HCT116 (cell line): ENCODE measurements at regions not wholly inside any gene's neighbourhood (a gene's known extent, or its start where the extent isn't known, plus 50 kb on each side); places are given as distances from the start of the nearest gene placed in this dataset.

ENCODE experiments used
- ATAC-seq: fragments of 200-7000 bp; cut with Tn5 transposase; 2 replicates; pipeline ENCODE4 v1.9.1; 2020; ENCODE audit warnings: mild to moderate bottlenecking, moderate library complexity
- BruUV-seq: library from RNA; stranded (reverse); fragments of 400-500 nt; replicated peaks from 2 replicates; lab custom pipeline; 2021; lab: Mats Ljungman, UMichigan
- CTCF ChIA-PET: fragments of 300-600 bp; sonication (Branson Sonifier 250); formaldehyde crosslinking; loops from one replicate; lab custom pipeline; 2021; ENCODE audit warnings: antibody characterized with exemption; lab: Charles Lee
- POLR2A ChIA-PET: fragments of 300-600, 350-600 bp; sonication (Branson Sonifier 250); formaldehyde crosslinking; loops from one replicate; lab custom pipeline; 2021; ENCODE audit warnings: antibody characterized with exemption; lab: Charles Lee
- RAD21 ChIA-PET, 2 experiments: fragments of 300-600 bp; sonication (Branson Sonifier 250); formaldehyde crosslinking; loops; one replicate each; lab custom pipeline; 2023; ENCODE audit warnings: low total read pairs in 2 of 2; ENCODE audit not compliant: uncharacterized antibody in 2 of 2, unreplicated experiment in 2 of 2, low non-redundant PET in 1 of 2; lab: Charles Lee
- DNase-seq: peaks from one replicate; pipeline ENCODE4 v3.0.0-alpha.2; 2010; ENCODE audit warnings: low read depth, low spot score
- H2AFZ ChIP-seq: fragments of 200-600 bp; shearing (Covaris generic), sonication (generic); 2 replicates; pipeline ENCODE4 v1.6.1; 2017; ENCODE audit warnings: low read depth, mixed run types, mixed read lengths, antibody characterized with exemption, low read length; ENCODE audit not compliant: poor library complexity, severe bottlenecking
- H3K27ac ChIP-seq: 2 replicates; pipeline ENCODE4 v1.5.1; 2012; ENCODE audit warnings: low read depth, low read length
- H3K27me3 ChIP-seq: fragments of 200-600 bp; sonication (generic); 2 replicates; pipeline ENCODE4 v1.6.1; 2016; ENCODE audit warnings: mixed run types, low read length, mixed read lengths; ENCODE audit not compliant: insufficient read depth
- H3K36me3 ChIP-seq, 2 experiments: fragments of 200-500 bp in 1 of 2; fragments of 200-600 bp in 1 of 2; sonication (Bioruptor generic) in 1 of 2; sonication (generic) in 1 of 2; 2 replicates each; pipeline versions ENCODE4 v1.5.1 to v1.6.1; 2014 to 2016; ENCODE audit warnings: low read length in 2 of 2, inconsistent platforms in 1 of 2, mixed read lengths in 1 of 2, mixed run types in 1 of 2; ENCODE audit not compliant: insufficient read depth in 2 of 2, control insufficient read depth in 1 of 2
- H3K4me1 ChIP-seq, 2 experiments: fragments of 200-600 bp in 1 of 2; sonication (generic) in 1 of 2; 2 replicates each; pipeline versions ENCODE4 v1.5.1 to v1.6.1; 2012 to 2017; ENCODE audit warnings: low read length in 2 of 2, inconsistent platforms in 1 of 2, mild to moderate bottlenecking in 1 of 2, mixed read lengths in 1 of 2, mixed run types in 1 of 2, moderate library complexity in 1 of 2; ENCODE audit not compliant: insufficient read depth in 2 of 2, control insufficient read depth in 1 of 2
- H3K4me2 ChIP-seq: fragments of 200-600 bp; sonication (generic); 2 replicates; pipeline ENCODE4 v1.6.1; 2017; ENCODE audit warnings: mixed run types, low read length, mixed read lengths
- H3K4me3 ChIP-seq, 2 experiments: fragments of 200-600 bp in 1 of 2; sonication (generic) in 1 of 2; replicated peaks in 1 of 2; 2 replicates each; pipeline ENCODE4 v1.5.1; 2011 to 2016; ENCODE audit warnings: low read length in 2 of 2, control low read depth in 1 of 2, low read depth in 1 of 2, mild to moderate bottlenecking in 1 of 2, mixed read lengths in 1 of 2, mixed run types in 1 of 2
- H3K79me2 ChIP-seq: fragments of 200-600 bp; sonication (generic); 2 replicates; pipeline ENCODE4 v1.6.1; 2017; ENCODE audit warnings: mild to moderate bottlenecking, mixed run types, low read length, moderate library complexity, mixed read lengths; ENCODE audit not compliant: insufficient read depth
- H3K9ac ChIP-seq: fragments of 200-600 bp; sonication (generic); 2 replicates; pipeline ENCODE4 v1.6.1; 2016; ENCODE audit warnings: low read length, mixed read lengths
- H3K9me2 ChIP-seq: fragments of 200-600 bp; sonication (generic), shearing (Covaris generic); 2 replicates; pipeline ENCODE4 v1.6.1; 2017; ENCODE audit warnings: mixed run types, mild to moderate bottlenecking, moderate library complexity; ENCODE audit not compliant: insufficient read depth
- H3K9me3 ChIP-seq, 2 experiments: fragments of 200-500 bp in 1 of 2; fragments of 200-600 bp in 1 of 2; sonication (Bioruptor generic) in 1 of 2; sonication (generic) in 1 of 2; 2 replicates each; pipeline ENCODE4 v1.6.1; 2014 to 2017; ENCODE audit warnings: low read length in 2 of 2, mixed read lengths in 2 of 2, inconsistent platforms in 1 of 2, low read depth in 1 of 2, mild to moderate bottlenecking in 1 of 2, mixed run types in 1 of 2, moderate library complexity in 1 of 2; ENCODE audit not compliant: control insufficient read depth in 1 of 2, insufficient read depth in 1 of 2
- H4K20me1 ChIP-seq: fragments of 200-600 bp; sonication (generic), shearing (Covaris generic); 2 replicates; pipeline ENCODE4 v1.6.1; 2017; ENCODE audit warnings: mixed run types, mild to moderate bottlenecking, moderate library complexity; ENCODE audit not compliant: insufficient read depth
- ATF3 ChIP-seq: IDR thresholded peaks from 2 replicates; pipeline ENCODE4 v1.6.1; 2012
- CBX3 ChIP-seq: IDR thresholded peaks from 2 replicates; pipeline ENCODE4 v1.6.1; 2012; ENCODE audit warnings: low read depth
- CEBPB ChIP-seq: IDR thresholded peaks from 2 replicates; pipeline ENCODE4 v1.6.1; 2012; ENCODE audit warnings: low read depth
- CTCF ChIP-seq, 3 experiments: fragments of 200-600 bp in 1 of 3; sonication (generic) in 1 of 3; IDR thresholded peaks in 2 of 3; conservative IDR thresholded peaks in 1 of 3; 2 replicates each; pipeline ENCODE4 v1.5.1; 2012 to 2017; ENCODE audit warnings: low read depth in 2 of 3, low read length in 2 of 3, antibody characterized with exemption in 1 of 3, borderline replicate concordance in 1 of 3, control low read depth in 1 of 3, mild to moderate bottlenecking in 1 of 3, mixed read lengths in 1 of 3, mixed run types in 1 of 3, moderate library complexity in 1 of 3; ENCODE audit not compliant: insufficient read depth in 1 of 3
- EZH2 ChIP-seq: fragments of 200-600 bp; sonication (generic); IDR thresholded peaks from 2 replicates; pipeline ENCODE4 v1.6.1; 2017; ENCODE audit warnings: antibody characterized with exemption, mixed run types
- FOSL1 ChIP-seq: IDR thresholded peaks from 2 replicates; pipeline ENCODE4 v1.6.1; 2012; ENCODE audit warnings: low read depth
- JUND ChIP-seq: IDR thresholded peaks from 2 replicates; pipeline ENCODE4 v1.6.1; 2012
- MAX ChIP-seq: IDR thresholded peaks from 2 replicates; pipeline ENCODE4 v1.6.1; 2012
- POLR2A ChIP-seq: IDR thresholded peaks from 2 replicates; pipeline ENCODE4 v1.7.0; 2011; ENCODE audit warnings: borderline replicate concordance; ENCODE audit not compliant: insufficient read depth, insufficient read length; ENCODE audit errors: extremely low read depth
- REST ChIP-seq: IDR thresholded peaks from 2 replicates; pipeline ENCODE4 v1.6.1; 2012; ENCODE audit warnings: low read depth
- SIN3A ChIP-seq: IDR thresholded peaks from 2 replicates; pipeline ENCODE4 v1.6.1; 2012; ENCODE audit warnings: low read depth
- SP1 ChIP-seq: IDR thresholded peaks from 2 replicates; pipeline ENCODE4 v1.6.1; 2012; ENCODE audit warnings: low read depth
- SRF ChIP-seq: IDR thresholded peaks from 2 replicates; pipeline ENCODE4 v1.6.1; 2012; ENCODE audit warnings: low read depth
- YY1 ChIP-seq: IDR thresholded peaks from 2 replicates; pipeline ENCODE4 v1.6.1; 2011; ENCODE audit warnings: low read length, low read depth, moderate library complexity, mild to moderate bottlenecking; ENCODE audit not compliant: insufficient replicate concordance; ENCODE audit errors: extremely low read depth
- ZBTB33 ChIP-seq: IDR thresholded peaks from 2 replicates; pipeline ENCODE4 v1.6.1; 2011; ENCODE audit warnings: mild to moderate bottlenecking, low read length, moderate library complexity; ENCODE audit not compliant: insufficient replicate concordance; ENCODE audit errors: extremely low read depth
- ZNF274 ChIP-seq: fragments of 200-500 bp; sonication (Bioruptor generic); IDR thresholded peaks from 2 replicates; pipeline ENCODE4 v1.6.1; 2014; ENCODE audit warnings: mild to moderate bottlenecking, low read depth, low read length, inconsistent platforms
- intact Hi-C: fragments of 100-400 bp; cut with micrococcal nuclease; formaldehyde crosslinking; loops from 2 replicates; pipeline ENCODE4 v1.10.0; 2022

GRCh38 chr5:125219710-125220109 lies 473.3 kb upstream of the ZNF608 start:
- Histone ChIP-seq H3K9me3 (no peaks in the 10 kb centered on the region), H4K20me1 (no peaks in the 10 kb centered on the region), H2AFZ (no peak overlapping the region), H3K27ac (no peak overlapping the region), H3K27me3 (no peaks in the 10 kb centered on the region), H3K4me3 (no peak overlapping the region), H3K36me3 (no peaks in the 10 kb centered on the region), H3K9me2 (no peaks in the 10 kb centered on the region), H3K4me2 (no peak overlapping the region), H3K79me2 (no peaks in the 10 kb centered on the region), H3K9ac (no peak overlapping the region), H3K4me1 (no peaks in the 10 kb centered on the region)
- ChIA-PET POLR2A (no interaction called here), RAD21 (no interaction called here), CTCF (no interaction called here)
- no TSS peak for BruUV-seq
- TF ChIP-seq SP1 (no peak), CBX3 (no peak), YY1 (no peak), ZNF274 (no peak), SRF (no peak), ATF3 (no peak), EZH2 (no peak), CEBPB (no peak), FOSL1 (no peak), ZBTB33 (no peak), POLR2A (no peak), JUND (no peak), REST (no peak), CTCF (IDR thresholded peaks at IDR 0.05 in 2 of 3, conservative IDR thresholded peaks at IDR 0.05 in 1 of 3; ENCODE audit: borderline replicate concordance in 1 of 3, insufficient read depth in 1 of 3, low read depth in 2 of 3, low read length in 2 of 3) (no peak), SIN3A (no peak), MAX (no peak)
- no peak for DNase-seq
- intact Hi-C loops = no loop called here
- ATAC-seq = no peak
